PC-3 (cell line): ENCODE measurements at regions not wholly inside any gene's neighbourhood (a gene's known extent, or its start where the extent isn't known, plus 50 kb on each side); places are given as distances from the start of the nearest gene placed in this dataset.

Experiments used
- EZH2 ChIP-seq: fragments of 300-600 bp; sonication (generic); IDR thresholded peaks from one replicate; pipeline ENCODE4 v1.6.1; 2017; ENCODE audit warnings: antibody characterized with exemption, mild to moderate bottlenecking, low read length; ENCODE audit not compliant: unreplicated experiment
- EZH2phosphoT487 ChIP-seq: fragments of 300-600 bp; sonication (generic); IDR thresholded peaks from 2 replicates; pipeline ENCODE4 v1.6.1; 2018; ENCODE audit warnings: mild to moderate bottlenecking, antibody characterized with exemption, low read length, borderline replicate concordance
- TF ChIP-seq, protein P1 (sequence below): fragments of 300-600 bp; sonication (generic); conservative IDR thresholded peaks from 2 replicates; pipeline ENCODE4 v1.5.1; 2017; ENCODE audit warnings: antibody characterized with exemption, low read depth, mild to moderate bottlenecking, low read length

DNA sequence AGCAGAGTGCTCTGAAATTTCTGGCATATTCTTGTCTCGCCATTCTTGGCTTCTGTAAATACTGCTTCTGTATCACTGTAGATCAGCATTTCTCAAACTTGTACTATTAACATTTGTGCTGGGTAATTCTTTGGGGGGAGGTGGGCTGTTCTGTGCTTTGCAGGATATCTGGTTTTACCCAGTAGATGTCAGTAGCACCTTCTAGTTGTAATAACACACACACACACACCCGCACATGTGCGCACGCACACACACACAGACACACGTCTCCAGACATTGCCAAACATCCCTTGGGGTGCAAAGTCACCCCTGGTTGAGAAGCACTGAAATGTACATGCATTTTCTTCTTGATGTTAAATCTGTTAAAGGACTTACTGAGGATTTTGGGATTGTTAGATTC is 304.1 kb downstream of the MAT2B start:
- TF ChIP-seq EZH2, result no peak
- TF ChIP-seq, protein P1, sequence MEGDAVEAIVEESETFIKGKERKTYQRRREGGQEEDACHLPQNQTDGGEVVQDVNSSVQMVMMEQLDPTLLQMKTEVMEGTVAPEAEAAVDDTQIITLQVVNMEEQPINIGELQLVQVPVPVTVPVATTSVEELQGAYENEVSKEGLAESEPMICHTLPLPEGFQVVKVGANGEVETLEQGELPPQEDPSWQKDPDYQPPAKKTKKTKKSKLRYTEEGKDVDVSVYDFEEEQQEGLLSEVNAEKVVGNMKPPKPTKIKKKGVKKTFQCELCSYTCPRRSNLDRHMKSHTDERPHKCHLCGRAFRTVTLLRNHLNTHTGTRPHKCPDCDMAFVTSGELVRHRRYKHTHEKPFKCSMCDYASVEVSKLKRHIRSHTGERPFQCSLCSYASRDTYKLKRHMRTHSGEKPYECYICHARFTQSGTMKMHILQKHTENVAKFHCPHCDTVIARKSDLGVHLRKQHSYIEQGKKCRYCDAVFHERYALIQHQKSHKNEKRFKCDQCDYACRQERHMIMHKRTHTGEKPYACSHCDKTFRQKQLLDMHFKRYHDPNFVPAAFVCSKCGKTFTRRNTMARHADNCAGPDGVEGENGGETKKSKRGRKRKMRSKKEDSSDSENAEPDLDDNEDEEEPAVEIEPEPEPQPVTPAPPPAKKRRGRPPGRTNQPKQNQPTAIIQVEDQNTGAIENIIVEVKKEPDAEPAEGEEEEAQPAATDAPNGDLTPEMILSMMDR, result no peak
- no peak for TF ChIP-seq EZH2phosphoT487
